ENCODE measurements at regions not wholly inside any gene's neighbourhood (a gene's known extent, or its start where the extent isn't known, plus 50 kb on each side); places are given as distances from the start of the nearest gene placed in this dataset.
"Not testable (repeated sequence)": the region's sequence is repeated elsewhere in the genome, so short reads cannot be mapped to it uniquely, and the experiment has no call there.

DNA sequence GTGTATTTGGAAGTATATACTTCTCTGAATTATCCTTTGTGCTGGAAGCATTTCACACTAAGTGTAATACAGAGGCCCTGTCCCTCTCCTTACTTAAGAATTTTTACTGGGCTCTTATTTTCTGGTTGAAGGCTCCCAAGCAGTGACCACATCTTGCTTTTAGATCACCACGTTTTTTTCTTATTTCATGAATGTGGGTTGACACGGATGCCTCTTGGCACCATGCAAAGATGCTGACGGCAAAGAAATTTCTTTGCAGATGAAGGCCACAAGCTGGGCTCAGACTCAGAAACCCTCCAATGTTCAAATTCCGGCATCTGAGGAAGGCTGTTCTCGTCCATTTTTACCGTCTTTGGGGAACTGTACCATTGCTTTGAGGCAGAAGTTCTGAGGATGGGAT, 168.5 kb downstream of the HMHB1 start:
- H3K36me3 ChIP-seq: no peaks in the 10 kb centered on the region
- no peak overlapping the region for H3K27ac ChIP-seq
- in situ Hi-C loops (cut with MboI; ENCODE audit: low pct_ligation_motif_present in 1 of 4, low pct_unique_long_range_greater_than_20kb in 1 of 4, low sequenced_read_pairs in 3 of 4) (no loop called here), intact Hi-C loops (cut with DNase I; ENCODE audit: low total_unique reads) (no loop called here)
- no peaks in the 10 kb centered on the region for H3K27me3 ChIP-seq
- no peak for TF ChIP-seq POLR2AphosphoS5 (IDR thresholded peaks at IDR 0.05)
- no peak for TF ChIP-seq EP300 (IDR thresholded peaks at IDR 0.05; ENCODE audit: low read depth)
- TF ChIP-seq CTCF (IDR thresholded peaks at IDR 0.05): no peak
- TF ChIP-seq POLR2A (IDR thresholded peaks at IDR 0.05): no peak
- 85 to 90% methylated on average over 4 to 6 of the region's 6 CpGs for WGBS, 2 donors (ENCODE audit: low coverage in 1 of 2)
- no peaks in the 10 kb centered on the region for H3K9me3 ChIP-seq
- DNase-seq: no peak
- peaks cover 0 to 4% (median 0%) of the 10 kb centered on the region in 4 donors for H3K4me1 ChIP-seq
- no peak overlapping the region for H3K4me3 ChIP-seq

DNA sequence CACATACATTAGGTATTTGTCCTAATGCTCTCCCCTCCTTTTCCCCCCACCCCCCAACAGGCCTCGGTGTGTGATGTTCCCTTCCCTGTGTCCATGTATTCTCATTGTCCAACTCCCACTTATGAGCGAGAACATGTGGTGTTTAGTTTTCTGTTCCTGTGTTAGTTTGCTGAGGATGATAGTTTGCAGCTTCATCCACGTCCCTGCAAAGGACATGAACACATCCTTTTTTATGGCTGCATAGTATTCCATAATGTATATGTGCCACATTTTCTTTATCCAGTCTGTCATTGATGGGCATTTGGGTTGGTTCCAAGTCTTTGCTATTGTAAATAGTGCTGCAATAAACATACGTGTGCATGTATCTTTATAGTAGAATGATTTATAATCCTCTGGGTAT, 171.0 kb downstream of the HMHB1 start:
- WGBS, 2 donors (ENCODE audit: low coverage in 1 of 2): 60 to 75% methylated on average over 1 to 4 of the region's 4 CpGs
- H3K4me3 ChIP-seq; H3K27ac ChIP-seq; H3K9me3 ChIP-seq; DNase-seq; H3K36me3 ChIP-seq; in situ Hi-C loops (cut with MboI; ENCODE audit: low pct_ligation_motif_present in 1 of 4, low pct_unique_long_range_greater_than_20kb in 1 of 4, low sequenced_read_pairs in 3 of 4); intact Hi-C loops (cut with DNase I; ENCODE audit: low total_unique reads); H3K27me3 ChIP-seq: not testable (repeated sequence)
- H3K4me1 ChIP-seq: peaks cover 5 to 20% (median 9%) of the 10 kb centered on the region in 4 donors

- in situ Hi-C loops (cut with MboI; ENCODE audit: low pct_ligation_motif_present in 1 of 4, low pct_unique_long_range_greater_than_20kb in 1 of 4, low sequenced_read_pairs in 3 of 4) (no loop called here), intact Hi-C loops (cut with DNase I; ENCODE audit: low total_unique reads) (no loop called here)
- Histone ChIP-seq H3K4me3 (no peak overlapping the region), H3K27me3 (no peaks in the 10 kb centered on the region), H3K27ac (peak overlapping the region in 3 of 4 donors; percentile 8 to 44 (median 37)), H3K36me3 (no peaks in the 10 kb centered on the region), H3K4me1 (peaks cover 5 to 20% (median 9%) of the 10 kb centered on the region in 4 donors), H3K9me3 (no peaks in the 10 kb centered on the region)
- peak; percentile 16 for DNase-seq
- TF ChIP-seq POLR2AphosphoS5 (IDR thresholded peaks at IDR 0.05): no peak
- no peak for TF ChIP-seq POLR2A (IDR thresholded peaks at IDR 0.05)
- no peak for TF ChIP-seq EP300 (IDR thresholded peaks at IDR 0.05; ENCODE audit: low read depth)
- no peak for TF ChIP-seq CTCF (IDR thresholded peaks at IDR 0.05)
- 52 to 60% methylated on average over 2 of the region's 2 CpGs for WGBS, 2 donors (ENCODE audit: low coverage in 1 of 2)
Observed at GRCh38 chr5:143985832-143986515, 174.0 kb downstream of the HMHB1 start.

DNA sequence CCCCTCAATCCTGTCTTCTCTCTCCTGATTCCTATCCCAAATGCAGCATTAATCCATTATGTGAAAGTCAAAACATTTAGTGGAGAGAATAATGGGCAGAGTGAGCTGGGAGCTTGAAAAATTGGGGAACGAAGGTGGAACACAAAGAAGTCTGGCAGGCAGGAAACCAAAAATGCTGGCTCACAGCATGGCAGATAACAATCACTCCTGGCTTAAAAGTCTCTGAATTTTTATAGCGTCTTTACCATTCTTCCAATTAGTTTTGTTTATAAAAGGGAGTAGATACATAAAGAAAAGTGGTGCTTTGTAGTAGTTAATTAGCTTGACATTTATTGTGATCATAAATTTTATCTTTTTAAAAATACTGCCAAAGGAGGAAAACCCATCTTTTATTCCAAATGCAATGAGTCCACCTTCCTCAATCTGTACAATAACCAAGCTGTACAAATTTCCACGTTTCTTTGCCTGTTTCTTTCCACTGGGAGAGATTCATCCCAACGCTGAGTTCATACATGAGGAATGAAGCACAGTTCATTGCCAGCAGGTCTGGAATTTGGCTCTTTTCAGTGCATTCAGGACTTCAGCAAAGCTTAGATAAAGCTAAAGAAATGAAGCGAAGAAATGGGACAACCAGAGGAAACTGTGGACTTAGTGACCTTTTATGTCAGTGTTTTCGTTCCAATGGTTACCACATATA, 174.7 kb downstream of the HMHB1 start:
- DNase-seq: no peak
- Histone ChIP-seq H3K27me3 (no peaks in the 10 kb centered on the region), H3K27ac (peak overlapping the region in 3 of 4 donors; percentile 8 to 44 (median 37)), H3K9me3 (no peaks in the 10 kb centered on the region), H3K4me3 (no peak overlapping the region), H3K4me1 (peaks cover 5 to 20% (median 9%) of the 10 kb centered on the region in 4 donors), H3K36me3 (no peaks in the 10 kb centered on the region)
- intact Hi-C loops (cut with DNase I; ENCODE audit: low total_unique reads) (no loop called here), in situ Hi-C loops (cut with MboI; ENCODE audit: low pct_ligation_motif_present in 1 of 4, low pct_unique_long_range_greater_than_20kb in 1 of 4, low sequenced_read_pairs in 3 of 4) (no loop called here)
- TF ChIP-seq CTCF (IDR thresholded peaks at IDR 0.05) (no peak), POLR2A (IDR thresholded peaks at IDR 0.05) (no peak), POLR2AphosphoS5 (IDR thresholded peaks at IDR 0.05) (no peak)
- 60 to 67% methylated on average over 6 of the region's 6 CpGs for WGBS, 2 donors (ENCODE audit: low coverage in 1 of 2)
